IPS-NIHi7 (cell line): ENCODE measurements at regions not wholly inside any gene's neighbourhood (a gene's known extent, or its start where the extent isn't known, plus 50 kb on each side); places are given as distances from the start of the nearest gene placed in this dataset.
"Not testable (repeated sequence)": the region's sequence is repeated elsewhere in the genome, so short reads cannot be mapped to it uniquely, and the experiment has no call there.

Experiments used
- DNase-seq: peaks from one replicate; pipeline ENCODE4 v3.0.0; 2012; ENCODE audit warnings: mixed read lengths; ENCODE audit errors: extremely low spot score

DNA sequence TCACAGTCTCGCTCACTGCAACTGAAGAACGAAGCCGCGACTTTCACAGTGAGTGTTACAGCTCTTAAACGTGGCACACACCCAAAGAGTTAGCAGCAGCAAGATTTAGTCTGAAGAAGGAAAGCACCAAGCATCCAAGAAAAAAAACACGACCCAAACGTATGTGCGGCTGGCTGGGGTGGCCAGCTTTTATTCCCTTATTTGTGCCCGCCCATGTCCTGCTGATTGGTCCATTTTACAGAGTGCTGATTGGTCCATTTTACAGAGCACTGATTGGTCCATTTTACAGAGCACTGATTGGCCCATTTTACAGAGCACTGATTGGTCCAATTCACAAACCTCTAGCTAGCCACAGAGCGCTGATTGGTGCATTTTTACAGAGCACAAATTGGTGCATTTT lies 323.0 kb upstream of the ATP10A start:
- not testable (repeated sequence) for DNase-seq

DNA sequence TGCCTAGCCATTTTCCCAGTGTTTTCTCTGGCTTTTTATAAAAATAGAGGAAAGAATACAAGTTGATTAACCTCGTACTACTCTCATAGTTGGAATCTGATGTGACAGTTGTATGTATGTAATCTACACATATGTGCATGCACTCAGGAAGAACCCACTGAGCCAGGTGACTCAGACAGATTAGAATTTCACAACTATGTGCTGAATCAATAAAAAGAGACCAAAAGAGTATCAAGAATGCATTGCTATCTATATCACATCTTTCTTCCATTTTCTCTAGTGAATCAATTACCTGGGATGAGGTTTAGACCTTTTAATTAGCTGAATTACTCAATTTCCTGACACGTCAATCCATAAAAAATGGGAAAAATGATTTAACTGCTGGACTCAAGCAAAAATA lies 319.3 kb upstream of the ATP10A start:
- no peak for DNase-seq

DNA sequence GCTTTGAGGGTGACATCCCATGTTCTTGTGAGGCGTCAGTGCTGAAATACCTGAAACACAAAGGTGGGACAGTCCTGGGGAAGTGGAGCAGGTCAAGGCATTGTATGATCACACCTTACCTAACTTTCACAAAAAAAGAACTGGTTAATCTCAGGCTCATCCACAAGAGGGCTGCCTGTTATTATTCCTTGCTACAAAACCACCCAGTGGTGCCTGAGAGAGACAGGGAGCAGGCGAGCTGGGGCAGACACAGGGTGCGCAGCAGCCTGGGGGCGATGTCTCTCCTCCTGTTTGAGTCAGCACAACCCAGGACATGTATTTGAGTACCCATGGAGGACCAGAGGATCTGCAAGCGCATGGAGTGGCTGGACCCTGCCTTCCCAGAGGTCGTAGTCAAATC lies 316.8 kb upstream of the ATP10A start:
- peak; percentile 85 for DNase-seq

DNA sequence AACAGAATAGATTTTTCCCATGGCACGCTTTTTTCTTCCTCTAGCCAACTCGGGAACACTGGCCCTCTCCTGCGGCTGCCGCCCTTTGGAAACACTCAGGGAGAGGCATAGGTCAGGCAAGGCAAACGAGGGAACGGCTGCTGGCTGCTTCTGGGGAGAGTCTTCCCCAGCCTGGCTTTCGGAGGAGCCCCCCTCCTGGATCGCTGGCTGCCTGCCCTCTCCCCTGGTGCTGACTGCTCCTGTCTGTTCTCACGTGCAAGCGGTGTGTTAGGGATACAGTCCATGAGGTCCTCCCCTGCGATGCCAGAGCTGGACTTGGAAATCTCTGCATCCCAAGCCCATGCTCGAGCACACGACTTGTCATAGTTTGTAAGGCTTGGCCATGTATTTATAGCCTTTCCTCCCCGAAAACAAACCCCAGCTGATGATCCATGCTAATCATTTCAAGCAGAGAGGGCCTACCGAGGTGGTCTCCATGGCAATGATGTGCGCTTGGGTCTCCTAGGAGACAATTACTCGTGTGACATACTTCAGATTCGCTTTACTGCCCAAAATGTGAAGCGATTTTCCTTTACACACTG lies 315.6 kb upstream of the ATP10A start:
- no peak for DNase-seq

DNA sequence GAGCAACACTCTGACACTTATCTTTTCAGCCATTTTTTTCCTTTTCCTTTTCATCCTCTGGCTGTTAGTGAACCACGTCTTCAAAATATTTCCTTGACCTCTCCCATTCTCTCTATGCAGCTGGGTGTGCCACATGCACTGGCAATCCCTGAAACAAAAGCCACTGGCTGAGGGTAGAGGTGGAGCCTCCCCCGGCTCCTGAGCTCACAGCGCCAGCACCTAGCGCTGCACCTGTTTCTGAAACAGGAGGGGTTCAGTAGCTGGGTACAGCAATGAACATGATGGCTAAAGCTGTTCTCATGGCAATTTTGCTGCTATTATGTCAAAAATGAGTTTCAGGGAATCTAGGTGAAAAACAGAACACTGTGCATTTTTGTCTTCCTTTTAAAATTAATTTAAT lies 314.7 kb upstream of the ATP10A start:
- DNase-seq: no peak

DNA sequence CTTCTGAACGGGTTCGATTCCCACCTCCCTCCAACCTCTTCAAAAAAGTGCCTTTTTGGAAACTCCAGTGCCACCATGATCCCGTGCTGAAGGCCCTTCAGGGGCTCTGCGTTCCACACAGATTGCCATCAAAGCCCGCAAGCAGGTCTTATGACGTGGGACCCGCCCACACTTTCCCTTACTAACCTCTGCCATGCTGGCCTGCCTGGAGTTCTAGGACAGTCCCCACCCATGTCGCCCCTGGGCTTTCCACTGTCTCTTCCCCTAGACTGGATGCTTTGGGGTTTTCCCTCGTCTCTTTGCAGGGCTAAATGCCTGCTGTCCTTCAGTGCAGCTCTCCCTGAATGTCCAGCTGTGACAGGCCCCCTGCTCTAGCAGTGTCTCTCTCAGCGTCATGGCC lies 313.7 kb upstream of the ATP10A start:
- no peak for DNase-seq

DNA sequence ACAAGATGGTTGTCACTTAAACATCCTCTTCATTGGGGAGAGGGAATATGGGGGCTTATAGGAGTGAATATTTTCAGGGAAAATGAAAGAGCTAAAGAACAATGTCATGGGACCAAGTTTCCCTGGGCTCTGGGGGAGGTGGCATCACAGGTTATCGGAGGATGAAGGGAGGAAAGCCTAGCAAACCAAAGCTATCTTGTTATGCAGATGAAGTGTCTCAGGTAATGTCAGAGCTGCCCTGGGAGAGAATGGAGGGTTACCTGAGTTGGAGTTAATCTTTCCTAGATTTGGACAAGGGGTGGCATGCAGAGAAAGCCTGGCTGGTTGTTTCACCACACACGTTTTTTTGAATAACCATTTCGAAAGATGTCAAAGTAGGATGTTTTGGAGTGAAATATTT lies 308.1 kb upstream of the ATP10A start:
- DNase-seq: no peak

DNA sequence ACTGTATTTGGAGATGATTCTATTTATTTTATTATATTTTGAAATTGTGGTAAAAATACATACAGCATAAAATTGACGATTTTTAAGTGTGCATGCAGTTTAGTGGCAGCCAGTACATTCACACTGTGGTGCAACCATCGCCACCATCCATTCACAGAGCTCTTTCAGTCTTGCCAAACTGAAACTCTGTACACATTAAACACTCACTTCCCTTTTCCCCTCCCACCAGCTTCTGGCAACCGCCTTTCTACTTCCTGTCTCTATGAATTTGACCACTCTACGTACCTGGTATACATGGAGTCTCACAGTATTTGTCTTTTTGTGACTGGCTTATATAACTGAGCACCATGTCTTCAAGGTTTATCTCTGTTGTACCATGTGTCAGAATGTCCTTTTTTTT lies 303.3 kb upstream of the ATP10A start:
- DNase-seq: no peak

DNA sequence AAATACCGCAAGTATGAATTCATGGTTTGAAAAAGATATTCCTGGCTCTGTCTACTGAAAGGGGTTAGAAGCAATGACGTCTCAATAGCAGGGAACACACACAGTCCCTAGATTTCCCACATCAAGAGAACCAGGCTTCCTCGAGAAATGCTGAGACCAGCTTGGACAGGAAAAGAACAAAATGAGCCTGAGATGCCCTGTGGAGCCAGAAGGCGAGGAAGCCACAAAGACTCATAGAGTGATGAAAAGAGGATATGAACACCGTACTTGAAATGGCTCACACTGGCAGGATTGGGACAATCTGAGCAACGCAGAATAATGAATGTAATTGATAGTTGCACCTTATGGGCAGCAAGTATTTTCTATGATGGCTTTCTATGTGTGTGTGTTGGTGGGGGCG lies 302.4 kb upstream of the ATP10A start:
- DNase-seq: no peak

DNA sequence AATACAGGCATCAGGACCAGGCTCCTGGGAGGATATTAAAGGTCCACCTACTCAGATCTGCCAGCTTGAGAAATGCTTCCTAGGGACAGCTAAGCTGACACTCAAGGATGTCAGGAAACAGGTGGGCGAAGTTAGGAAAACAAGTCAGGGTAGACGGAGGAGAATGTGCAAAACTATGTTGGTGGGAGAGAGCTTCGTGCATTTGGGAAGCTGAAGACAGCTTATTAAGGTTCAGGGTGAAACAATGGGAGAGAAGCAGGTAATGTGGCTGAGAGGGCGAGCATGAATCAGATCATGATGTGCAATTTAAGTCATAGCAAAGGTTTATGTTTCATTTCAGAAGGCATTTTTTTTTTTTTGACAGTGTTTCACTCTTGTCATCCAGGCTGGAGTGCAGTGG lies 297.2 kb upstream of the ATP10A start:
- no peak for DNase-seq

DNA sequence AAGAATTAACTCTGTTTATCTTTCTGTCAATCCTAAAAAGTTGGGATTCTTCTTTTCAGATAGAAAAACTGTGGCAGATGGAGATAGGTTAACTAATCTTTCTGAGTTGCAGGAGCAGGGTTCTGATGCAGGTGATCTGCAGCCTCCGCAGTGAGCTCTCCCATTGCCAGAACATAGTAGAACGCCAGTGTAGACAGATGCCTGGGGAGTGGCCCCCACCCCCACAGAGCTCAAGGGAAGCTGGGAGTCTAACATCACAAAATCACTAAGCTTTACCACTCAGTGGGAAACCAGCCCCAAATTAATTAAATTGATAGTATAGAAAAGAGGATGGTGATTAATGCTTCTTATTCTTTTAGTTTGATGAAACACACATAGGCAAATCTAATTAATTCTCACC lies 295.0 kb upstream of the ATP10A start:
- DNase-seq: no peak

DNA sequence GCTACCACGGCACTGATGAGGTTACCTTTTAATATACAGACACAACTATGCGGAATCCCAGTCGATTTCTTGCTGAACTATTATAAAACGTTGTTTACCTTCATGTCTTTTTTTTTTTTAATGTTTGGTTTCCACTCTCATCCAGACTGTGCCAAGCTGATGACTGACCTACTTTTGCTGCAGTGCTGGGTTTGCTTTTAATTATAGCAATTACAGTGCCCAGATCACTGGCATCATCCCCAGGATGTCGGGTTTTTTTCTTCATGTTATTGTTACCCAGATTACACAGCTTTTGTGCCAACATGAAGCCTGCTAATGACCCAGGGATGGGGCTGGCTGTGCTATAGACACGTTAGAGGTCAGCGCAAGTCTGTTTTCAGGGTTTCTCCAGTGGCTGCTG lies 294.0 kb upstream of the ATP10A start:
- no peak for DNase-seq

DNA sequence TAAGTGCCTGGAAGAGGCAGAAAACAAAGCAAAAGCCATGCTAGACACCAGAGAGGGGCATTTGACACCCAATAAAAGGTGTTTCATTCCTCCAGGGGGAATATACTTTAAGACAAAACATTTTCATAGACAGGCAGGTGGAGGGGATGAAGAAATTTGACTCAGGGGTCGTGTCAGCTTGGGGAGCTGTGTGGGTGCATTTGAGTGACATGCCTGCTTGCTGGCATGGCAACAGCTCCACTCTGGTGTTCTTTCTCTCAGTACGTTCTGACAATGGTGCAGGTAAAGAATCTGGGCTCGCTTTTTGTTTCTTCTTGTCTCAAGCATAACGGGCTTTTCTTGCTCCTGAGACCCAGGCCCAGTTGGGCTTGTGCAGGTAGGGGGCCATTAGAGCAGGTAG lies 292.9 kb upstream of the ATP10A start:
- DNase-seq: no peak

DNA sequence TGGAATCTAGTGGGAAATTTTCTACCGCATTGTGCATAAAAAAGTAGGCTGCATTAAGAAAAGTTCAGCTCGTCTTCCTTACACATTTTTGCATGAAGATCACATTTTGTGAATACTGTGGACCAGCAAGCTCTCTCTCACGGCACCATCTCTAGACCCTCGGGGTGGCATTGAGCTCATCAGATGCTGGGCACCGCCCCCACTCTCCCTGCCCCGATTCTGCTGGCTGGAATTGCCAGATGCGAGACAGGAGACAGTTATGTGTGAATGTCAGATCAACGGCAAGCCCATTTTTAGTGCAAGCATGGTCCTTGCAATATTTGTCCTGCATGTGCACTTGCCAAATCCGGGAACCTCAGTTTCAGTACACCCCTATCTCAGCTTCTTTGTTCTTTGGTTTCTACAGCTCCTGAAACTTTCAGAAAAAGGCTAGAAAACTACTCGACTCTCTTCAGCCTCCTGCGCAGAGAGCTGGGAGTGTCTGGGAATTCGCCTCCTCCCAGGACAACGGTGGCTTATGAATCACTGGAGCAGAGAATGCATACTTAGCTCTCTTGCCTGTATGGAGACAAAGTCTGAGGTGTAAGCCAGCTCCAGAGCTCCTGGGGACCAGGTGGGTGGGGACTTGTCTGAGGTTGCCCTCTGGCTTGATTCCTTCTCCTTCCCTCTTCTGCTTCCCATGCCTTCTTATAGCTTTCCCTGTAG lies 285.2 kb upstream of the ATP10A start:
- no peak for DNase-seq

DNA sequence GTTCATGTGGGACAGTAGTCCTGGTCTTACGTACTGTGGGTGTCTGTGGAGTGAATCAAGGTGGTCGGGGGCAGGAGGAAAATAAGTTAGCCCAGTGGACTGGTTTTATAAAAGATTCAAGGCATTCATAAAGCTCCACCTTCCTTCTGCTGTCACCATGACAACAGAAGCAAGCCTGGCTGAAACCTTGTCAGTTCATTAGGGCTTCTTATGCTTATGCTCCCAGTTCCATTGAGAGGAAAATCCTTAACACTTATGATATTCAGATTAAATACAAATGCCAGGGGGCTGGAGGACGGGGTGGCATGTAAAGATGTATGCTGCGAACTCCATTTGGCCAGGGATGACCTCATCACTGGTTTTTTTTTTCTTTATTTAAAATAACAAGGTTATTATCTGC lies 283.1 kb upstream of the ATP10A start:
- no peak for DNase-seq

DNA sequence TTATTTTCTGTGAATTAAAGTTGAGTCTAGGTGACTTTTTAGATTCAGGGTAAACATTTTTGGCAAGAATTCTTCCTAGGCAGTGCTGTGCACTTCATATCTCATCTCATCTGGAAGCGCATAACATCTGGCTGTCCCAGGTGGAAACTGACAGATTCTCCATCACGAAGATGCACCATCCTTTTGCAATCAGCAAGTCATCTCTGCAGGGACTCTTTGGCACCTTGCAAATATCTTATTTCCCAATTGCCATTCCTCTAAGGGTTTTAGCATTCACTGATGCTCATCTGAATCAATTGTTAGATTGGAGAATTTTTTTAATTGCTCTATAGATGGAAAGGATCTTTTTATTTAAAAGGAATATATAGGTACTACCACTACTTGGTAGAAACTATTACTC lies 282.7 kb upstream of the ATP10A start:
- DNase-seq: no peak

DNA sequence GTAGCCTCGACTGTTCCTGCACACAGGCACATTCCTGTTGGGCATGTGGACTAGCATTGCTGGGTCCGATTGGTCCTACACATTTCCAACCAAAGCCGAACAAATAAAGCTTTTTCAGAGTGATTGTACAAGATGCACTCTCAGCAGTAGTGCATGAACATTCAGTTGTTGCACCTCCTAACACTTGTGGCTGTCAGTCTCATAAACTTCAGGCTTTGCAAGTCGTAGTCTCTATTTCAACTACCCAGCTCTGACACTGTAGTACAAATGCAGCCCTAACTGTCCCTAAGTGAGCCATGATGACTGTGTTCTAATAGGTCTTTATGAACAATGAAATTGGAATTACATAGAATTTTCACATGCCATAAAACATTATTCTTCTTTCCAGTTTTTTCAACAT lies 281.7 kb upstream of the ATP10A start:
- no peak for DNase-seq

DNA sequence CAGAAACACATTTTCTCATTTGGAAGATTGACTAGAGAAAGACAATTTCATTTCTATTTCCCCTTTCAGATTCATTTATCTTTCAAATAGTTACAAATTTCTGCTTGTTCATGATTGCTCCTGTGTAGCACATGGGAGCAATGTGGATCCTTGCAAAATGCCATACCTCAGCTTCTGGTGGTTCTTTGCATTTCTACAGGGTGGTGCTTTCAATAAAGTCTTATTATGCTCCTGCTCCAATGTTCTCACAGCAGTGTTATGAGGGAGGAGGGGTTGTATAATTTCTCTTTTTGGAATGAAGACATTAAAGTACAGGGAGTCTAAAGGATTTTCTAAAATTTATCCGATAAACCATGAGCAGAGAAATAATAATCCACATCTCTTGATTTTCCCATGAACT lies 280.1 kb upstream of the ATP10A start:
- DNase-seq: no peak

DNA sequence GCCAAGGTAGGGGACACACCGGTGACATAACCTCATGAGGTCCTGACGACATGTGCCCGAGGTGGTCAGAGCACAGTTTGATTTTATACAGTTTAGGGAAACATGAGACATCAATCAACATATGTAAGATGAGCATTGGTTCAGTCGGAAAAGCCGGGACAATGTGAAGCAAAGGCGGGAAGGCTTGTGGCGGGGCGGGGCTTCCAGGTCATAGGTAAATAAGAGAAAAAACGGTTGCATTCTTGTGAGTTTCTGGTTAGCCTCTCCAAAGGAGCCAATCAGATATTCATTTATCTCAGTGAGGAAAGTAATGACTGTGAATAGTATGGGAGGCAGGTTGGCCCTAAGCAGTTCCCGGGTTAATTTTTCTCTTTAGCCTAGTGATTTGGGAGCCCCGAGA lies 271.7 kb upstream of the ATP10A start:
- no peak for DNase-seq

DNA sequence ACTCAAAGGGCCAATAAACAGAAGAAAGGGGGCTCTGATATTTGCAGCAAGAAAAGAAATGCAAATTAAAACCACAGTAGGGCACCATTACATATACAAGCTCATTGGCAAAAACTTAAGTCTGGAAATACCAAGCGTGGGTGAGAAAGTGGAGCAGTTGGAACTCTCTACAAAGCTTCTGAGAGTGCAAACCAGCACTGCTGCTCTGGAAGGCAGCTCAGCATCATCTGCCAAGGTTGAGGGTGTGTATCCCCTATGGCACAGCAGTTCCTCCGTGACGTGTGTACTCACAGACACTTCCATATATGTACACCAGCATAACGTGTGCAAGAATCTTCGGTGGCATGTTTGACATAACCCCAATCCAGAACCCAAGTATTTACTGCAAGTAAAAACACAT lies 271.0 kb upstream of the ATP10A start:
- no peak for DNase-seq

DNA sequence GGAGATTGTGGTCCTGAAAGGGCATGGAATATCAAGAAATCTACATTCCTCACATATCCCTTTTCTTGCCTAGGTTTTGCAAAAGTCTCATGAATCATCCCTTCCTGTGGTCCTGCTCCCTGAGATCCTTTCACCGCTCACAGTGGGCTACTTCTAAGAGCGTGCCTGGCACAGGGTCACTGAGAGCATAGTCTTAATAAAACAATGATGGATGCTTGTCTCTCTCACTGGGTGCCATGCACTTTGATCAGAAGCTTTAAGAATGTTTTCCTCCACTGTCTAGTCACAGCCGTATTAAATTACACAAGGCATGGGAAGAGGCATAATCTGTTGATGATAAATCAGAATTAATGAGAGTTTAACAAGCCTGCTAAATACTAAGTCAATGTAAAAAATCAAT lies 269.7 kb upstream of the ATP10A start:
- DNase-seq: no peak

DNA sequence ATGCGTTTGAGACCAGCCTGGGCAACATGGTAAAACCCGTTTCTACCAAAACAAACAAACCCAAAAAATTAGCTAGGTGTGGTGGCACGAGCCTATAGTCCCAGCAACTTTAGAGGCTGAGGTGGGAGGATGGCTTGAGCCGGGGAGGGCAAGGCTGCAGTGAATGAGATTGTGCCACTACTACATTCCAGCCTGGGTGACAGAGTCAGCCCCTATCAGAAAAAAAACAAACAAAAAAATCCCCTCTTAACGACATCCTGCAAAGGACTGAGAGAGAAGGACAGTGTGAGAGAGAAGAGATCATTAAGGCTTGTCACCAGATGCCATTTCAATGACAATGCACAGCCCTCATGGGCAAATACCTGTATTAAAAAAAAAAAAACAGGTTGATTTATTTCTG lies 266.7 kb upstream of the ATP10A start:
- DNase-seq: no peak

DNA sequence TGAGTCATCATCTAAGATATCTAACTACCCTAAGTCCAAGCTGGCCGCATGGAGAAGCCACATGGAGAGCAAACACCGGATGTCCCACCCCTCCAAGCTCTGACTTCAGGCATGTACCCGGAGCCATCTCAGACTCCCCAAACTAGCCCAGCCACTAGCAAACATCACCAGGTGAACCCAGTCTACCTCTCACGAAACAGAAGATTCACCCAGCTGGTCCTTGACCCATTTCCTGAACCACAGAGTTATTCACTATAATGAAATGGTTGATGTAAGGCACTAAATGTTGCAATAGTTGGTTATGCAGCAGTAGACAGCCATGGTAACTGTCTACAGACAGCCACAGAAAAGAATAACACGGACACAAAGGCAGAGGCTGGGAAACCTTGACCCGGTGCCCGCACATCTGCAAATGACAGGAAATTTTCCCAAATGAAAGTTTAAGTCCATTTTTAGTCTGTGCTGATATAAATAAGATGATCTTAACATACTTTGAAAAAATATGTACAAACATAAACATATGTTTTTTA lies 265.5 kb upstream of the ATP10A start:
- no peak for DNase-seq

DNA sequence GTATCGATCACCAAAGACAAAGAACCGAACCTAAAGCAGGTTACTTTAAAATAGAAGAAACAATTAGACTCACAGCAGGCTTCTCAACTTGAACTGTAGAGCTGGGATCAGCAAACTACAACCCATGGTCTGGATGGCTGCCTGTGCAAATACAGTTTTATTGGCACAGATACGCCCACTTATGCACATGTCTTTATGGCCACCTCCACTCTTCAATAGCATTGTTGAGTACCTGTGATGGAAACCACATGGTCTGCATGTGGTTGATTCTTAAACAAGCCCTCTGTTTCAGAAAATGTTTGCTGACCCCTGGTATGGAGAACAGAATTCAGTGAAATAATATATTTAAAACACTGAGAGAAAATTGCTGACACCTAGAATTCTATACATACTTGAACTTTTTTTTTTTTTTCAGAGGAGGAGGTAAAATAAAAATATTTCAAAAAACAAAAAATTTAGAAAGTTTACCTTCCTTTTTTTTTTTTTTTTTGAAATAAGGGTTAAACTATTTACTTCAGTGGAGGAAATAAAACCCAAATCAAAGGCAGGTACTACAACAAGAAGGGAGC lies 263.8 kb upstream of the ATP10A start:
- DNase-seq: no peak
